GM10266 (cell line): ENCODE measurements at regions not wholly inside any gene's neighbourhood (a gene's known extent, or its start where the extent isn't known, plus 50 kb on each side); places are given as distances from the start of the nearest gene placed in this dataset.

Experiments
- DNase-seq: peaks from one replicate; pipeline ENCODE4 v3.0.0; 2012; ENCODE audit errors: extremely low spot score
- TF ChIP-seq, protein P1 (sequence below): IDR thresholded peaks from 2 replicates; pipeline ENCODE4 v1.5.1; 2012; ENCODE audit warnings: mild to moderate bottlenecking, low read depth; ENCODE audit not compliant: control insufficient read depth, insufficient read depth; ENCODE audit errors: missing control alignments

DNA sequence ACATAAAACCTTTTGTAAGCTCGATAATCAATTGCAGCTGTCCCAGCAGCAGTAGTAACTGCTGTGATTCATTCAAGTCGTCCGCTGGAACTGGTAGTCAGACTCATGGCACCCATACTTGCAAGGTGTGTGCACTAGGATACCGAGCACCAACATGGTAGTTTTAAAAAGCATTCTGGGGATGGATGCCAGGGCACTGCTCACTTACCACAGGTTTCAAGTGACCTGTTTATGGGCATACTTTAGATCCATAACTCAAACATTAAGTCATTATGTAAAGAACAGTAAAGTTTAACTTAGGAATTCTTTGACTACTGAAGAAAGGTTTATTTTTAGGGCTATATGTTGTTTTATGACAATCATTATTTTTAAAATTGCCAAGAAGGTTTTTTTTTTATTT lies 2277.6 kb downstream of the MAT2B start:
- DNase-seq = no peak
- TF ChIP-seq, protein P1, sequence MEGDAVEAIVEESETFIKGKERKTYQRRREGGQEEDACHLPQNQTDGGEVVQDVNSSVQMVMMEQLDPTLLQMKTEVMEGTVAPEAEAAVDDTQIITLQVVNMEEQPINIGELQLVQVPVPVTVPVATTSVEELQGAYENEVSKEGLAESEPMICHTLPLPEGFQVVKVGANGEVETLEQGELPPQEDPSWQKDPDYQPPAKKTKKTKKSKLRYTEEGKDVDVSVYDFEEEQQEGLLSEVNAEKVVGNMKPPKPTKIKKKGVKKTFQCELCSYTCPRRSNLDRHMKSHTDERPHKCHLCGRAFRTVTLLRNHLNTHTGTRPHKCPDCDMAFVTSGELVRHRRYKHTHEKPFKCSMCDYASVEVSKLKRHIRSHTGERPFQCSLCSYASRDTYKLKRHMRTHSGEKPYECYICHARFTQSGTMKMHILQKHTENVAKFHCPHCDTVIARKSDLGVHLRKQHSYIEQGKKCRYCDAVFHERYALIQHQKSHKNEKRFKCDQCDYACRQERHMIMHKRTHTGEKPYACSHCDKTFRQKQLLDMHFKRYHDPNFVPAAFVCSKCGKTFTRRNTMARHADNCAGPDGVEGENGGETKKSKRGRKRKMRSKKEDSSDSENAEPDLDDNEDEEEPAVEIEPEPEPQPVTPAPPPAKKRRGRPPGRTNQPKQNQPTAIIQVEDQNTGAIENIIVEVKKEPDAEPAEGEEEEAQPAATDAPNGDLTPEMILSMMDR = no peak

- TF ChIP-seq, protein P1 = no peak
- DNase-seq = no peak
Observed at GRCh38 chr5:165786073-165786472, 2280.7 kb downstream of the MAT2B start.

GRCh38 chr5:165795073-165795472 lies 2289.7 kb downstream of the MAT2B start:
- TF ChIP-seq, protein P1 = no peak
- no peak for DNase-seq

GRCh38 chr5:165805756-165806155 lies 2300.3 kb downstream of the MAT2B start:
- TF ChIP-seq, protein P1 = no peak
- no peak for DNase-seq

DNA sequence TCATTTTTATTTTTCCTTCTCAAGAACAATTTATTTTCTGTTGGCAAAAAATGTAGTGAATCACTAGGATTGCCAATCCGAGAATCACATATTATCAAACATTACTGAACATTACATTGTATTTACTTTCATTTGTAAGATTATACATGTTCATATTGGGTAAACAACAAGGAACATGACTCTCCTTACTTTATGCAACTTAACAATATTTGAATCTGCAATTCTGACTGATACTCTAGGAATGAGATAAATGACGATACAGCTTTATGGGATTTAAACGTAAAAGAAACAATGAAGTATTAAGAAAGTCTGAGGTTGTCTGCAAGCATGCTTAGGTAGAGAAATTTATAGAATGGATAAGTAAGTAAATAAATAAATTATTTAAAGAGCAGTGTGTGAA lies 2302.9 kb downstream of the MAT2B start:
- TF ChIP-seq, protein P1 = no peak
- DNase-seq = no peak

GRCh38 chr5:165809914-165810313 lies 2304.5 kb downstream of the MAT2B start:
- TF ChIP-seq, protein P1 = no peak
- no peak for DNase-seq

GRCh38 chr5:165829504-165829903 lies 2324.1 kb downstream of the MAT2B start:
- TF ChIP-seq, protein P1 = no peak
- no peak for DNase-seq
